HEK293 (cell line): ENCODE measurements at regions not wholly inside any gene's neighbourhood (a gene's known extent, or its start where the extent isn't known, plus 50 kb on each side); places are given as distances from the start of the nearest gene placed in this dataset.

Experiments
- CTCF ChIA-PET: fragments of 350-600 bp; formaldehyde crosslinking; extraction: SDS; loops from one replicate; lab custom pipeline; 2021; ENCODE audit warnings: antibody characterized with exemption; lab: Yijun Ruan, JAX
- POLR2A ChIA-PET: fragments of 300-600 bp; formaldehyde crosslinking; extraction: SDS; loops from one replicate; lab custom pipeline; 2020; ENCODE audit warnings: antibody characterized with exemption, inconsistent platforms; lab: Yijun Ruan, JAX
- H3K27ac ChIP-seq: fragments of 200-500 bp; sonication (Bioruptor generic); 2 replicates; pipeline ENCODE4 v1.5.1; 2014; ENCODE audit warnings: low read depth, low read length, control low read depth, inconsistent platforms; ENCODE audit errors: extremely low read depth
- H3K36me3 ChIP-seq, 2 experiments: fragments of 200-500 bp in 1 of 2; sonication (Bioruptor generic) in 1 of 2; 1 replicate in 1 of 2; 2 replicates in 1 of 2; pipeline ENCODE4 v1.5.1; 2014 to 2017; ENCODE audit warnings: inconsistent platforms in 2 of 2, low read length in 2 of 2; ENCODE audit not compliant: control insufficient read depth in 2 of 2, insufficient read depth in 1 of 2
- H3K4me1 ChIP-seq: fragments of 200-500 bp; sonication (Bioruptor generic); 2 replicates; pipeline ENCODE4 v1.5.1; 2014; ENCODE audit warnings: mild to moderate bottlenecking, low read length, inconsistent platforms; ENCODE audit not compliant: control insufficient read depth, insufficient read depth
- H3K4me3 ChIP-seq: 2 replicates; pipeline ENCODE4 v1.5.1; 2011; ENCODE audit warnings: low read depth, mild to moderate bottlenecking, control low read depth, low read length, moderate library complexity
- H3K9me3 ChIP-seq: fragments of 200-500 bp; sonication (Bioruptor generic); 2 replicates; pipeline ENCODE4 v1.5.1; 2014; ENCODE audit warnings: low read depth, low read length, inconsistent platforms; ENCODE audit not compliant: control insufficient read depth, insufficient read depth
- ATF2 ChIP-seq: fragments of 450-650 bp; formaldehyde crosslinking; IDR thresholded peaks from 2 replicates; pipeline ENCODE4 v1.5.1; 2016; ENCODE audit warnings: missing biosample characterization, missing genetic modification characterization, low read depth
- KLF7 ChIP-seq: fragments of 450-650 bp; formaldehyde crosslinking; IDR thresholded peaks from 2 replicates; pipeline ENCODE4 v1.5.1; 2016; ENCODE audit warnings: missing biosample characterization, missing genetic modification characterization, borderline replicate concordance
- RBAK ChIP-seq: fragments of 450-650 bp; formaldehyde crosslinking; IDR thresholded peaks from 2 replicates; pipeline ENCODE4 v1.5.1; 2016; ENCODE audit warnings: missing biosample characterization, missing genetic modification characterization
- WT1 ChIP-seq: fragments of 450-650 bp; formaldehyde crosslinking; IDR thresholded peaks from 2 replicates; pipeline ENCODE4 v1.5.1; 2016; ENCODE audit warnings: missing biosample characterization, missing genetic modification characterization
- ZNF140 ChIP-seq: fragments of 450-650 bp; formaldehyde crosslinking; IDR thresholded peaks from 2 replicates; pipeline ENCODE4 v1.5.1; 2016; ENCODE audit warnings: missing biosample characterization, missing genetic modification characterization
- ZNF2 ChIP-seq: fragments of 450-650 bp; formaldehyde crosslinking; IDR thresholded peaks from 2 replicates; pipeline ENCODE4 v1.5.1; 2016; ENCODE audit warnings: missing biosample characterization, missing genetic modification characterization
- ZNF223 ChIP-seq: fragments of 450-650 bp; formaldehyde crosslinking; IDR thresholded peaks from 2 replicates; pipeline ENCODE4 v1.5.1; 2016; ENCODE audit warnings: missing biosample characterization, missing genetic modification characterization
- ZNF274 ChIP-seq, 2 experiments: fragments of 200-500 bp in 1 of 2; fragments of 450-650 bp in 1 of 2; sonication (Bioruptor generic) in 1 of 2; formaldehyde crosslinking in 1 of 2; IDR thresholded peaks; 2 replicates each; pipeline versions ENCODE4 v1.5.1 to v1.6.1; 2014 to 2016; ENCODE audit warnings: borderline replicate concordance in 1 of 2, inconsistent platforms in 1 of 2, low read length in 1 of 2, missing biosample characterization in 1 of 2, missing genetic modification characterization in 1 of 2
- ZNF335 ChIP-seq: fragments of 450-650 bp; formaldehyde crosslinking; conservative IDR thresholded peaks from 2 replicates; pipeline ENCODE4 v1.5.1; 2016; ENCODE audit warnings: missing biosample characterization, missing genetic modification characterization
- ZNF48 ChIP-seq: fragments of 450-650 bp; formaldehyde crosslinking; IDR thresholded peaks from 2 replicates; pipeline ENCODE4 v1.5.1; 2016; ENCODE audit warnings: missing biosample characterization, missing genetic modification characterization
- ZNF501 ChIP-seq: fragments of 450-650 bp; formaldehyde crosslinking; IDR thresholded peaks from 2 replicates; pipeline ENCODE4 v1.5.1; 2016; ENCODE audit warnings: missing biosample characterization, missing genetic modification characterization
- ZNF513 ChIP-seq: fragments of 450-650 bp; IDR thresholded peaks from 2 replicates; pipeline ENCODE4 v1.5.1; 2018; ENCODE audit warnings: missing biosample characterization, missing genetic modification characterization
- ZNF529 ChIP-seq: fragments of 450-650 bp; formaldehyde crosslinking; IDR thresholded peaks from 2 replicates; pipeline ENCODE4 v1.5.1; 2017; ENCODE audit warnings: missing genetic modification characterization, missing biosample characterization; ENCODE audit not compliant: insufficient replicate concordance
- ZNF580 ChIP-seq: fragments of 450-650 bp; formaldehyde crosslinking; IDR thresholded peaks from 2 replicates; pipeline ENCODE4 v1.5.1; 2016; ENCODE audit warnings: missing biosample characterization, missing genetic modification characterization
- ZNF707 ChIP-seq: fragments of 450-650 bp; formaldehyde crosslinking; IDR thresholded peaks from 2 replicates; pipeline ENCODE4 v1.5.1; 2016; ENCODE audit warnings: missing biosample characterization, missing genetic modification characterization
- TF ChIP-seq, protein P1 (sequence below): fragments of 450-650 bp; formaldehyde crosslinking; IDR thresholded peaks from 2 replicates; pipeline ENCODE4 v1.5.1; 2016; ENCODE audit warnings: missing biosample characterization, missing genetic modification characterization
- TF ChIP-seq, protein P2 (sequence below): fragments of 450-650 bp; formaldehyde crosslinking; IDR thresholded peaks from 2 replicates; pipeline ENCODE4 v1.5.1; 2016; ENCODE audit warnings: missing biosample characterization, missing genetic modification characterization
- TF ChIP-seq, protein P3 (sequence below): fragments of 450-650 bp; formaldehyde crosslinking; IDR thresholded peaks from 2 replicates; pipeline ENCODE4 v1.5.1; 2016; ENCODE audit warnings: missing biosample characterization, missing genetic modification characterization

DNA sequence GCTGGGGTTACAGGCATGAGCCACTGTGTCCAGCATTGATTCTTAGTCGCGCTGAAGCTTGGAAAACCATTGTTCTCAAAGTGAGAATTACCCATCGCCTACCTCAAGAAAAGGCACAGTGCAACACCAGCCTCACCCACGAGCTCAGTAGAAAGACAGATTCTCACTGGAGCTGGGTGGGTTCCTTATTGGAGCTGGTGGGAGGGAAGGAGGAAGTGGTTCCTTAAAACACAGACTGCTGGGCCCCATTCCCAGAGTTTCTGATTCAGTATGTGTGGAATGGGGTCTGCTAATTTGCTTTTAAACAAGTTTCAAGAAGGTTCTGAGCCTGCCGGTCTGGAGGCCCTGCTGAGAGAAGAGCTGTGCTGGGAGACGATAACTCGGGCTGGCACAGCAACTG lies 264.7 kb downstream of the ENGASE start (continued):
- TF ChIP-seq ZNF2, result no peak

DNA sequence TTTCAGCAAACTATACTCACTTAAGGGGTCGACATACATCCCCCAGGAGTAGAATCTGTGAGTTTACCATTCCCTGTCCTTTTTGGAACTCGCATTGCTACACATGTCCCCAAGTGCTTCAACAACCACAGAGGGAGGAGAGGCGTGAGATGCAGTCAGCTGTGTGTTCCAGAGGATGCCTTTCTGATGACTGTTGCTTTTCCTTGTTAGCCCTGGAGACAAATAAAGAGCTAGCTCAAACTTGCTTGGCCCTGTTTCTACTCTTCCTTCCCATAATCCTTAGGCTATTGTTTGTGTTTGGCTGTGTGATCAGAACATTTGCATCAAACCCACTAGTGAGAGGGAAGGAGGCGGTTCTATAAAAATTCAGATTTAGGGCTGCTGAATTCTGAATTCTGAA lies 264.0 kb downstream of the ENGASE start:
- POLR2A ChIA-PET, result no interaction called here
- H3K4me1 ChIP-seq, result no peaks in the 10 kb centered on the region
- H3K4me3 ChIP-seq, result no peak overlapping the region
- no peaks in the 10 kb centered on the region for H3K36me3 ChIP-seq
- TF ChIP-seq ZNF223 (tag by site-specific recombination) (no peak), WT1 (tag by site-specific recombination) (no peak), ZNF529 (no peak), ZNF140 (no peak), ZNF335 (tag by site-specific recombination) (no peak), ZNF707 (no peak), ZNF580 (tag by site-specific recombination) (no peak)
- TF ChIP-seq, all 188 proteins: peak for 0
- Histone ChIP-seq H3K9me3 (no peaks in the 10 kb centered on the region), H3K27ac (no peak overlapping the region)
- CTCF ChIA-PET, result interaction anchor here (1.2 kb wide), 1 partner anchor 50 kb away, joined by 3 read pairs; no protein-coding TSS in a partner anchor

GRCh38 chr17:79338152-79338551 lies 263.5 kb downstream of the ENGASE start:
- ChIA-PET CTCF (interaction anchor here (0.7 to 1.2 kb wide), 3 partner anchors 50 to 148 kb away, joined by 3 read pairs; no protein-coding TSS in a partner anchor), POLR2A (no interaction called here)
- no peaks in the 10 kb centered on the region for H3K9me3 ChIP-seq
- H3K27ac ChIP-seq, result no peak overlapping the region
- no peak for TF ChIP-seq KLF7 (tag by site-specific recombination)
- TF ChIP-seq, protein P1, sequence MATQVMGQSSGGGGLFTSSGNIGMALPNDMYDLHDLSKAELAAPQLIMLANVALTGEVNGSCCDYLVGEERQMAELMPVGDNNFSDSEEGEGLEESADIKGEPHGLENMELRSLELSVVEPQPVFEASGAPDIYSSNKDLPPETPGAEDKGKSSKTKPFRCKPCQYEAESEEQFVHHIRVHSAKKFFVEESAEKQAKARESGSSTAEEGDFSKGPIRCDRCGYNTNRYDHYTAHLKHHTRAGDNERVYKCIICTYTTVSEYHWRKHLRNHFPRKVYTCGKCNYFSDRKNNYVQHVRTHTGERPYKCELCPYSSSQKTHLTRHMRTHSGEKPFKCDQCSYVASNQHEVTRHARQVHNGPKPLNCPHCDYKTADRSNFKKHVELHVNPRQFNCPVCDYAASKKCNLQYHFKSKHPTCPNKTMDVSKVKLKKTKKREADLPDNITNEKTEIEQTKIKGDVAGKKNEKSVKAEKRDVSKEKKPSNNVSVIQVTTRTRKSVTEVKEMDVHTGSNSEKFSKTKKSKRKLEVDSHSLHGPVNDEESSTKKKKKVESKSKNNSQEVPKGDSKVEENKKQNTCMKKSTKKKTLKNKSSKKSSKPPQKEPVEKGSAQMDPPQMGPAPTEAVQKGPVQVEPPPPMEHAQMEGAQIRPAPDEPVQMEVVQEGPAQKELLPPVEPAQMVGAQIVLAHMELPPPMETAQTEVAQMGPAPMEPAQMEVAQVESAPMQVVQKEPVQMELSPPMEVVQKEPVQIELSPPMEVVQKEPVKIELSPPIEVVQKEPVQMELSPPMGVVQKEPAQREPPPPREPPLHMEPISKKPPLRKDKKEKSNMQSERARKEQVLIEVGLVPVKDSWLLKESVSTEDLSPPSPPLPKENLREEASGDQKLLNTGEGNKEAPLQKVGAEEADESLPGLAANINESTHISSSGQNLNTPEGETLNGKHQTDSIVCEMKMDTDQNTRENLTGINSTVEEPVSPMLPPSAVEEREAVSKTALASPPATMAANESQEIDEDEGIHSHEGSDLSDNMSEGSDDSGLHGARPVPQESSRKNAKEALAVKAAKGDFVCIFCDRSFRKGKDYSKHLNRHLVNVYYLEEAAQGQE (tag by site-specific recombination), result peak; percentile 92
- no peaks in the 10 kb centered on the region for H3K4me1 ChIP-seq
- no peaks in the 10 kb centered on the region for H3K36me3 ChIP-seq
- H3K4me3 ChIP-seq, result no peak overlapping the region

- H3K4me3 ChIP-seq, result no peak overlapping the region
- ChIA-PET POLR2A (no interaction called here), CTCF (interaction anchor here (0.9 kb wide), 1 partner anchor 55 kb away, joined by 3 read pairs; no protein-coding TSS in a partner anchor)
- TF ChIP-seq ZNF501 (tag by site-specific recombination) (no peak), RBAK (tag by site-specific recombination) (no peak), ZNF513 (tag by site-specific recombination) (no peak), ATF2 (tag by site-specific recombination) (no peak), ZNF274 (IDR thresholded peaks at IDR 0.05; ENCODE audit: low read length) (no peak), ZNF274 (tag by site-specific recombination; IDR thresholded peaks at IDR 0.05; ENCODE audit: borderline replicate concordance) (no peak), ZNF48 (tag by site-specific recombination) (no peak)
- TF ChIP-seq, protein P2, sequence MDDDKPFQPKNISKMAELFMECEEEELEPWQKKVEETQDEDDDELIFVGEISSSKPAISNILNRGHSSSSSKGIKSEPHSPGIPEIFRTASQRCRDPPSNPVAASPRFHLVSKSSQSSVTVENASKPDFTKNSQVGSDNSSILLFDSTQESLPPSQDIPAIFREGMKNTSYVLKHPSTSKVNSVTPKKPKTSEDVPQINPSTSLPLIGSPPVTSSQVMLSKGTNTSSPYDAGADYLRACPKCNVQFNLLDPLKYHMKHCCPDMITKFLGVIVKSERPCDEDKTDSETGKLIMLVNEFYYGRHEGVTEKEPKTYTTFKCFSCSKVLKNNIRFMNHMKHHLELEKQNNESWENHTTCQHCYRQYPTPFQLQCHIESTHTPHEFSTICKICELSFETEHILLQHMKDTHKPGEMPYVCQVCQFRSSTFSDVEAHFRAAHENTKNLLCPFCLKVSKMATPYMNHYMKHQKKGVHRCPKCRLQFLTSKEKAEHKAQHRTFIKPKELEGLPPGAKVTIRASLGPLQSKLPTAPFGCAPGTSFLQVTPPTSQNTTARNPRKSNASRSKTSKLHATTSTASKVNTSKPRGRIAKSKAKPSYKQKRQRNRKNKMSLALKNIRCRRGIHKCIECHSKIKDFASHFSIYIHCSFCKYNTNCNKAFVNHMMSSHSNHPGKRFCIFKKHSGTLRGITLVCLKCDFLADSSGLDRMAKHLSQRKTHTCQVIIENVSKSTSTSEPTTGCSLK (tag by site-specific recombination), result no peak
- TF ChIP-seq, protein P3, sequence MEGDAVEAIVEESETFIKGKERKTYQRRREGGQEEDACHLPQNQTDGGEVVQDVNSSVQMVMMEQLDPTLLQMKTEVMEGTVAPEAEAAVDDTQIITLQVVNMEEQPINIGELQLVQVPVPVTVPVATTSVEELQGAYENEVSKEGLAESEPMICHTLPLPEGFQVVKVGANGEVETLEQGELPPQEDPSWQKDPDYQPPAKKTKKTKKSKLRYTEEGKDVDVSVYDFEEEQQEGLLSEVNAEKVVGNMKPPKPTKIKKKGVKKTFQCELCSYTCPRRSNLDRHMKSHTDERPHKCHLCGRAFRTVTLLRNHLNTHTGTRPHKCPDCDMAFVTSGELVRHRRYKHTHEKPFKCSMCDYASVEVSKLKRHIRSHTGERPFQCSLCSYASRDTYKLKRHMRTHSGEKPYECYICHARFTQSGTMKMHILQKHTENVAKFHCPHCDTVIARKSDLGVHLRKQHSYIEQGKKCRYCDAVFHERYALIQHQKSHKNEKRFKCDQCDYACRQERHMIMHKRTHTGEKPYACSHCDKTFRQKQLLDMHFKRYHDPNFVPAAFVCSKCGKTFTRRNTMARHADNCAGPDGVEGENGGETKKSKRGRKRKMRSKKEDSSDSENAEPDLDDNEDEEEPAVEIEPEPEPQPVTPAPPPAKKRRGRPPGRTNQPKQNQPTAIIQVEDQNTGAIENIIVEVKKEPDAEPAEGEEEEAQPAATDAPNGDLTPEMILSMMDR (tag by site-specific recombination), result no peak
These were observed 262.4 kb downstream of the ENGASE start for GRCh38 chr17:79337053-79337452.

More at GRCh38 chr17:79337053-79337452, 262.4 kb downstream of the ENGASE start:
- H3K27ac ChIP-seq, result no peak overlapping the region
- no peaks in the 10 kb centered on the region for H3K9me3 ChIP-seq
- H3K36me3 ChIP-seq, result no peaks in the 10 kb centered on the region
- H3K4me1 ChIP-seq, result no peaks in the 10 kb centered on the region
